SU-DHL-6 (cell line): ENCODE measurements at regions not wholly inside any gene's neighbourhood (a gene's known extent, or its start where the extent isn't known, plus 50 kb on each side); places are given as distances from the start of the nearest gene placed in this dataset.

Experiments
- H2AFZ ChIP-seq: fragments of 200-600 bp; sonication (generic); 2 replicates; pipeline ENCODE4 v1.6.1; 2014; ENCODE audit warnings: low read depth, mild to moderate bottlenecking, moderate library complexity, mixed read lengths, antibody characterized with exemption, low read length; ENCODE audit not compliant: severe bottlenecking
- H3F3A ChIP-seq: fragments of 200-600 bp; shearing (Covaris generic); 2 replicates; pipeline ENCODE4 v1.6.0; 2016; ENCODE audit warnings: antibody characterized with exemption, mild to moderate bottlenecking; ENCODE audit not compliant: insufficient read depth
- H3K27ac ChIP-seq: fragments of 200-600 bp; sonication (generic); 2 replicates; pipeline ENCODE4 v1.5.1; 2016; ENCODE audit warnings: low read depth, mild to moderate bottlenecking, low read length, moderate library complexity, mixed read lengths
- H3K27me3 ChIP-seq: fragments of 200-600 bp; sonication (generic), shearing (Covaris generic); 2 replicates; pipeline ENCODE4 v1.6.0; 2014; ENCODE audit warnings: mild to moderate bottlenecking, low read length
- H3K36me3 ChIP-seq: fragments of 200-600 bp; sonication (generic); 2 replicates; pipeline ENCODE4 v1.6.1; 2014; ENCODE audit warnings: mild to moderate bottlenecking, low read length, mixed read lengths
- H3K4me2 ChIP-seq: fragments of 300-600, 200-600 bp; shearing (Covaris generic), sonication (generic); 2 replicates; pipeline ENCODE4 v1.6.0; 2014; ENCODE audit warnings: low read length, low read depth, mild to moderate bottlenecking; ENCODE audit not compliant: poor library complexity, severe bottlenecking
- H3K4me3 ChIP-seq: fragments of 200-600 bp; sonication (generic); 2 replicates; pipeline ENCODE4 v1.5.1; 2014; ENCODE audit warnings: antibody characterized with exemption, low read length, mild to moderate bottlenecking, mixed read lengths; ENCODE audit not compliant: insufficient read depth, poor library complexity, severe bottlenecking
- H3K79me2 ChIP-seq: fragments of 200-600 bp; sonication (generic); 2 replicates; pipeline ENCODE4 v1.6.1; 2014; ENCODE audit warnings: mild to moderate bottlenecking, low read length, moderate library complexity; ENCODE audit not compliant: insufficient read depth
- H3K9ac ChIP-seq: fragments of 200-600 bp; sonication (generic); 2 replicates; pipeline ENCODE4 v1.7.0; 2014; ENCODE audit warnings: mild to moderate bottlenecking, low read length
- H3K9me2 ChIP-seq: fragments of 200-600 bp; sonication (generic); replicated peaks from 2 replicates; pipeline ENCODE4 v1.6.1; 2014; ENCODE audit warnings: low read length; ENCODE audit not compliant: insufficient read depth
- H3K9me3 ChIP-seq: fragments of 200-600 bp; sonication (generic); 2 replicates; pipeline ENCODE4 v1.6.1; 2014; ENCODE audit warnings: low read length, mixed read lengths; ENCODE audit not compliant: insufficient read depth
- H4K20me1 ChIP-seq: fragments of 200-600 bp; sonication (generic); 2 replicates; pipeline ENCODE4 v1.6.1; 2014; ENCODE audit warnings: low read depth, mild to moderate bottlenecking, antibody characterized with exemption, low read length, moderate library complexity, mixed read lengths
- CTCF ChIP-seq: fragments of 200-600 bp; sonication (generic); IDR thresholded peaks from one replicate; pipeline ENCODE4 v1.5.1; 2017; ENCODE audit warnings: antibody characterized with exemption, mild to moderate bottlenecking, low read length, moderate library complexity; ENCODE audit not compliant: insufficient read depth, poor library complexity, severe bottlenecking
- EZH2phosphoT487 ChIP-seq: fragments of 200-600 bp; sonication (generic), shearing (Covaris generic); conservative IDR thresholded peaks from 2 replicates; pipeline ENCODE4 v1.6.1; 2018; ENCODE audit warnings: mild to moderate bottlenecking, antibody characterized with exemption, low read length, moderate library complexity, mixed read lengths

DNA sequence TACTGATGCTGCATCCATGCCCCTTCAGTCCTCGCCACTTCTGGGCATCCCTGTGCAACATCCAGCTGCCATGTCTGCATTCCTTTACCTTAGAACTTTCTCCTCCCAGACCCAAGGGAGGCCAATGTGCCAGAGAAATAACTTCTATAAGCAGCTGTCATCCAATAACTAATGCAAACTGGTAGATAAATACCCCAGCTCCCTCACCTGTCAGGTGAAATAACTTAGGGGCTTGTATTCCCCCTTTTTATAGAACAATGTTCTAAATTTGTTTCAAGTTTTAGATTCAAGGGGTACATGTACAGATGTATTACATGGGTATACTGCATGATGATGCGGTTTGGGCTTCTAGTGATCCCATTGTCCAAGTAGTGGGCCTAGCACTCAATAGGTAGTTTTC is 880.1 kb downstream of the UQCRFS1 start:
- Histone ChIP-seq H3K9me2 (no peaks in the 10 kb centered on the region), H3K36me3 (no peaks in the 10 kb centered on the region), H3K27ac (no peak overlapping the region), H3K4me2 (no peak overlapping the region), H3K27me3 (no peaks in the 10 kb centered on the region), H3K9me3 (no peaks in the 10 kb centered on the region), H3F3A (no peaks in the 10 kb centered on the region), H4K20me1 (no peaks in the 10 kb centered on the region), H3K9ac (no peak overlapping the region), H3K4me3 (no peak overlapping the region), H3K79me2 (no peaks in the 10 kb centered on the region), H2AFZ (no peak overlapping the region)
- TF ChIP-seq EZH2phosphoT487 (no peak), CTCF (no peak)

DNA sequence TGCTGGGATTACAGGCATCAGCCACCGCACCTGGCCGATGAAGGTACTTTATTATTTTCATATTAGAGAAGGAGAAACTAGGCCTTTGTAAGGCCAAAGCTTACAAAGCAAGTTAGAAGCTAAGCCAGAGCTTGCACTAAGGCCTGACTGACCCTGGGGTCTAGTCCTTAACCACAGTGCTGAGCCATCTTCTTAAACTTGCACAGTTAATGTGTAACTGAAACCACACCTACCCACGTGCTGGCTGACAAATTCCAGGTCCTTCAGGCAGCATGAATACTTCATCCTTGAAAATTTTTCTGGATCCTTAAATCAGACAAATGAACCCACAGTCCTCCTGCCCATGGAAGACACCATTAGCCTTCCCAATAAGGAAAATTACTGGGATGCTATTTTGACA is 880.6 kb downstream of the UQCRFS1 start:
- Histone ChIP-seq H2AFZ (no peak overlapping the region), H3K27ac (no peak overlapping the region), H3K36me3 (no peaks in the 10 kb centered on the region), H3K4me2 (no peak overlapping the region), H3K4me3 (no peak overlapping the region), H3K9me3 (no peaks in the 10 kb centered on the region), H3K79me2 (no peaks in the 10 kb centered on the region), H4K20me1 (no peaks in the 10 kb centered on the region), H3F3A (no peaks in the 10 kb centered on the region), H3K9ac (no peak overlapping the region), H3K27me3 (no peaks in the 10 kb centered on the region), H3K9me2 (no peaks in the 10 kb centered on the region)
- TF ChIP-seq EZH2phosphoT487 (no peak), CTCF (no peak)

DNA sequence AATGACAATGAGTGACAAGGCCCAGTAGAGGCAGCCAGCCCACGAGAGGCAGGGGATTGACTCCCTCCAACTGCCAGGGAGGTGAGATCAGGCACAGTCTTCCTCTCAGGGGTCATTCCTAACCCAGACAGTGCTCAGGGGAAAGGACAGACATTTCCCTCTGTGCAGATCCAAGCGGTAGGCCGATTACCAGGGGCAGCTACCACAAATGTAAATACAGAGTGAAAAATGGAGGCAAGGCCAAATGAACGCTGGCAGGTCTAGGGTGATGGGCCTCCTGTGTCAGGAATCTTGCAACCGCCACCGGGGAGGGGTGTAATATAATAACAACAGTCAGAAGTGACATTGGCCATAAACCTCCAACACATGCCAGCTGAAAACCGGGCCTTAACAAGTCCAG is 881.4 kb downstream of the UQCRFS1 start:
- Histone ChIP-seq H3K4me2 (no peak overlapping the region), H3K27me3 (no peaks in the 10 kb centered on the region), H3F3A (no peaks in the 10 kb centered on the region), H3K79me2 (no peaks in the 10 kb centered on the region), H3K9me3 (no peaks in the 10 kb centered on the region), H3K36me3 (no peaks in the 10 kb centered on the region), H3K4me3 (no peak overlapping the region), H2AFZ (no peak overlapping the region), H3K27ac (no peak overlapping the region), H4K20me1 (no peaks in the 10 kb centered on the region), H3K9me2 (no peaks in the 10 kb centered on the region), H3K9ac (no peak overlapping the region)
- TF ChIP-seq EZH2phosphoT487 (no peak), CTCF (no peak)

GRCh38 chr19:28330831-28331230 is 882.1 kb downstream of the UQCRFS1 start:
- Histone ChIP-seq H3K27ac (no peak overlapping the region), H3K4me2 (no peak overlapping the region), H3K27me3 (no peaks in the 10 kb centered on the region)

More at GRCh38 chr19:28330831-28331230, 882.1 kb downstream of the UQCRFS1 start:
- no peak overlapping the region for H3K4me3 ChIP-seq
- no peaks in the 10 kb centered on the region for H3F3A ChIP-seq
- H2AFZ ChIP-seq: no peak overlapping the region
- H4K20me1 ChIP-seq: no peaks in the 10 kb centered on the region
- no peaks in the 10 kb centered on the region for H3K9me2 ChIP-seq
- H3K9ac ChIP-seq: no peak overlapping the region
- no peaks in the 10 kb centered on the region for H3K9me3 ChIP-seq
- TF ChIP-seq EZH2phosphoT487 (no peak), CTCF (no peak)
- H3K36me3 ChIP-seq: no peaks in the 10 kb centered on the region
- no peaks in the 10 kb centered on the region for H3K79me2 ChIP-seq
